Stimulated activated CD8-positive, alpha-beta memory T cell treated with anti-CD3 and anti-CD28 coated beads, Interleukin-4, amount 100 ng/mL, for 24 hours (primary cell): ENCODE measurements at regions not wholly inside any gene's neighbourhood (a gene's known extent, or its start where the extent isn't known, plus 50 kb on each side); places are given as distances from the start of the nearest gene placed in this dataset.
"Not testable (repeated sequence)": the region's sequence is repeated elsewhere in the genome, so short reads cannot be mapped to it uniquely, and the experiment has no call there.

Experiments
- DNase-seq: peaks from one replicate; pipeline ENCODE4 v3.0.0-alpha.2; 2020; ENCODE audit warnings: low read depth

DNA sequence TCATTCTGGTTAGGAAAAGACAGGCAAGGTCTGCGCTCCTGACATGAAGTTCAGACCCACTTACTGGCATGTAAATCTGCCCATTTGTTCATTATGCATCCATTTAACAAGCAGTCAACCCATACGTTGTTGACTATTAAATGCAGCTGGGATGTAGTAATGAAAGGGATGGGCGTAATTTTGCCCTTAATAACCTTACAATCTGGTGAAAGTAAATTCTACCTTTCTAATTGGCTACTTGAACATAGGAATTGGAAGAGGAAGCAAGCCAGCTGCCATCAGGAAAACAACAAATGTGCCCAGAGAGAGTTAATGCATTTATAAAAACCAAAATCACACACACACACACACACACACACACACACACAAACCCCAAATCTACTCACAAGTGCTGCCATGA, 170.2 kb upstream of the PITRM1 start:
- no peak for DNase-seq

DNA sequence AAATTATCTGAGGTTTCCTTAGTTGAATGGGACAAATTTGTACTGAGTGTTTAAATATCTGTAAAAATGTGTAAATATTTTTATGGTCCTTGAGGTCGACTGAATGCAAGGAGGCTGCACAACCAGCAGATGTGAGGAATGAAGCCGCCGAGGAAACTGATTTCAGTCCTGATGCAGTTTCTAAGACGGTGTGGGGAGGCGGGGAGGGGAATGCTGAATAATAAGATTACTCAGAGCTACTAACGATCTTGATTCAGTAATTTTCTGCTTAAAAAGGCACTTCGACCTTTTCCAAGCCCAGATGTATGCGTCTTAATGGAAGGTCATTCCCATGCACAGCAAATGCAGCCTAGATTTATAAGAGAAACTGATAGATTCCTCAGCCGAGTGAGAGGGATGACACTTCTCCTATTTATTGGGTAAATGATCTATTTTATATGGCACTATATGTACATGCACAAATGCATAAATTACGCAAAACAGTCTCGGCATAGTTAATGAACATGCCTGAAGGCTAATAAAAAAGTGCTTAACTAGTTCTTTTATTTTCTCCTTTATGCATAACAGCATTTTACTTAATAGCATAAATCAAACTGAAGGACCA, 167.6 kb upstream of the PITRM1 start:
- DNase-seq: no peak

- no peak for DNase-seq
Observed at GRCh38 chr10:3339531-3339950, 167.0 kb upstream of the PITRM1 start.

DNA sequence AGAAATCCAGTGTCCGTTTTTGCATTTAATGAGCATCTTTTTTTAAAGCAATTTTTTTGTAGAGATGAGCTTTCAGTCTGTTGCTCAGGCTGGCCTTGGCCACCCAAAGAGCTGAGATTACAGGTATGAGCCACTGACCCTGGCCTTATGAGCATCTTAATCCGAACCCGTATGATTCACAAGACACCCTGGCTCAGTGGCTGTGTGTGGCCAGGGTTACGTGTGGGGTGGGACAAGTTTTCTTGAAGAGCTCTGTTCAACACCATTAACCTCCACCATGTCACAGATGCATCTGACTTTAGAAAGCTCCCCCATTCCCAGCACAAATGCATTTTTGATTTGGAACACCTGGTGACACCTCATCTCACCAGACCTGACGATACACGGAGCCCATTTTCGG, 166.5 kb upstream of the PITRM1 start:
- DNase-seq: no peak

GRCh38 chr10:3337741-3338140, 165.2 kb upstream of the PITRM1 start:
- DNase-seq: no peak

DNA sequence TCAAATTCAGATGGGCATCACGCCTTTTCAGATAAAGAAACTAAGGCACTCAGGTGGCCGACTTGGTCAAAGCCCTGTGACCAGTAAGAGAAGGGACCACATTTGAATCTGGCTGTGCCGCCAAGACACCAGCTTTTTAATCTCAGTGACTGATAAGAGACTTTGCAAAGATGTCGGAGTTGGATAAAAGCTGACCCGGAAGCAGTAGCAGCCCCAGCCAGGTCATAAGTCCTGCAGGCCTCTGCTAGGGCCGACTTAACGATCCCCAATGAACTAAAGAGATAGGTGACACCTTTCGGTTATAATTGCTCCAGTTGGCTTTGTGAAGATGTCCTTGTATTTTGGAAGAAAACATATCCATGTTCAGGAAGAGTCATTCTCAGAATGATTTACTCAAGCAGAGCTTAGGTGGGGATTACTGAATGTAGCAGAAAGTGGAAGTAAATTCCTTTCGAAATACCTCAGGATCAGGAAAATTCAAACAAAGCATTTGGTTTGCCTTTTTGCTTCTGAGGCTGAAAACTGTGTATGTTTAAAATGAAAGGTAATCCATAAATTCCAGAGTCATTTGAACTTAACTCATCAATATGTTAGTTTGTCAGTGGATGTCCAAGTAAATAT, 164.2 kb upstream of the PITRM1 start:
- no peak for DNase-seq

GRCh38 chr10:3333426-3333825, 160.8 kb upstream of the PITRM1 start:
- DNase-seq: no peak

GRCh38 chr10:3331690-3332230, 159.2 kb upstream of the PITRM1 start:
- DNase-seq: no peak

GRCh38 chr10:3331187-3331586, 158.6 kb upstream of the PITRM1 start:
- DNase-seq: no peak

GRCh38 chr10:3330663-3331062, 158.1 kb upstream of the PITRM1 start:
- no peak for DNase-seq

DNA sequence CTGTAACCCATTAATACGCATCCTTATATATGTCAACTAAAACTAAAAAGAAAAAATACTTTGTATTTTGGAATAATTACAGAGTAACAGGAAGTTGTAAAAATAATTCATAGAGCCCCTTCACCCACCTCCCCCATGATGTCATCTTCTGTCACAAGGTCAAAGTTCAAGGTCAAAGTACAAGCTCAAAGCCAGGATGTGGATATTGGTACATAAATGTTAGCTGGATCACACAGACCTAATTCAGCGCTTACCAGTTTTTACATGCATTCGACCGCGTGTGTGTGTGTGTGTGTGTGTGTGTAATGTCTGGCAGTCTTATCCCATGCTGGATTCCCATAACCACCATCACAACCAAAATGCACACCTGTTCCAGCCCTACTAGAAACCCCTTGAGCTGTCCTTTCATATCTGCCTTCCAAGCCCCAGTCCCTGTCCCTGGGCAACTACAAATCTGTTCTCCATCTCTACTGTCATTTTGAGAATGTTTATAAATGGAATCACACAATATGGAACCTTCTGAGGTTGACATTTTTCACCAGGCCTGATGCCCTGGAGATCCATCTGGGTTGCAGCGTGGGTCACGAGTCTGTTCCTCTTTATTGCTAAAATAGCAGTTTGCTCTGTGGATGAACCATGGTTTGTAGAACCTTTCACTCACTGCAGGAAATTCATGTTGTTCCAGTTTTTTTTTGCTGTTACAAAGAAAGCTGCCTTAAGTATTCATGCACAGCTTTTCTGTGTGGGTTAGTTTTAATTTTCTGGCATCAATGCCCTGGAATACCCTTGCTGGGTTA, 153.6 kb upstream of the PITRM1 start:
- DNase-seq: no peak

- DNase-seq: no peak
Observed at GRCh38 chr10:3324612-3325038, 152.0 kb upstream of the PITRM1 start.

GRCh38 chr10:3323865-3324498, 151.4 kb upstream of the PITRM1 start:
- DNase-seq: no peak

- DNase-seq: no peak
Observed at GRCh38 chr10:3321123-3321522, 148.5 kb upstream of the PITRM1 start.

DNA sequence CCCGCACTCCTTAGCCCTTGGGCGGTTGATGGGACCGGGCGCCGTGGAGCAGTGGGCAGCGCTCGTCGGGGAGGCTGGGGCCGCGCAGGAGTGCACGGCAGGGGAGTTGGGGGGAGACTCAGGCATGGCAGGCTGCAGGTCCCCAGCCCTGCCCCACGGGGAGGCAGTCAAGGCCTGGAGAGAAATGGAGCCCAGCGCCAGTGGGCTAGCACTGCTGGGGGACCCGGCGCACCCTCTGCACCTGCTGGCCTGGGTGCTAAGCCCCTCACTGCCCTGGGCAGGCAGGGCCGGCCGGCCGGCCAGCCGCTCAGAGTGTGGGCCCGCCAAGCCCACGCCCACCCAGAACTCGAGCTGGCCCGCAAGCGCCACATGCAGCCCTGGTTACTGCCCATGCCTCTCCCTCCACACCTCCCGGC, 147.2 kb upstream of the PITRM1 start:
- no peak for DNase-seq

DNA sequence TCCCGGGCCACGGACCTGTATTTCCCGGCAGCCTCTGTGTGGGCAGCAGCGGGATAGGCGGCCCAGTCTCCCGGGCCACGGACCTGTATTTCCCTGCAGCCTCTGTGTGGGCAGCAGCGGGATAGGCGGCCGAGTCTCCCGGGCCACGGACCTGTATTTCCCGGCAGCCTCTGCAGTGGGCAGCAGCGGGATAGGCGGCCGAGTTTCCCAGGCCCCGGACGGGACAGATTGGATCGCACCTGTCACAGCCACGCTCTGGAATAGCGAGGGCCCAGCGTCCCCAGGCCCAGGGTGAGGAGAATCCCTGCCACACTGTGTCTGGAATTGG, 145.9 kb upstream of the PITRM1 start:
- not testable (repeated sequence) for DNase-seq

GRCh38 chr10:3317553-3318479, 145.2 kb upstream of the PITRM1 start:
- not testable (repeated sequence) for DNase-seq

DNA sequence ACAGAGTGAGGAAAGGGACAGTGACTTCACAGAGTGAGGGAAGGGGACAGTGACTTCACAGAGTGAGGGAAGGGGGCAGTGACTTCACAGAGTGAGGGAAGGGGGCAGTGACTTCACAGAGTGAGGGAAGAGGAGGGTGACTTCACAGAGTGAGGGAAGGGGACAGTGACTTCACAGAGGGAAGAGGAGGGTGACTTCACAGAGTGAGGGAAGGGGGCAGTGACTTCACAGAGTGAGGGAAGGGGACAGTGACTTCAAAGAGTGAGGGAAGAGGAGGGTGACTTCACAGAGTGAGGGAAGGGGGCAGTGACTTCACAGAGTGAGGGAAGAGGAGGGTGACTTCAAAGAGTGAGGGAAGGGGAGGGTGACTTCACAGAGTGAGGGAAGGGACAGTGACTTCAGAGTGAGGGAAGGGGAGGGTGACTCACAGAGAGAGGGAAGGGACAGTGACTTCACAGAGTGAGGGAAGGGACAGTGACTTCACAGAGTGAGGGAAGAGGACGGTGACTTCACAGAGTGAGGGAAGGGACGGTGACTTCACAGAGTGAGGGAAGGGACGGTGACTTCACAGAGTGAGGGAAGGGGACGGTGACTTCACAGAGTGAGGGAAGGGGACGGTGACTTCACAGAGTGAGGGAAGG, 142.0 kb upstream of the PITRM1 start:
- DNase-seq: not testable (repeated sequence)

DNA sequence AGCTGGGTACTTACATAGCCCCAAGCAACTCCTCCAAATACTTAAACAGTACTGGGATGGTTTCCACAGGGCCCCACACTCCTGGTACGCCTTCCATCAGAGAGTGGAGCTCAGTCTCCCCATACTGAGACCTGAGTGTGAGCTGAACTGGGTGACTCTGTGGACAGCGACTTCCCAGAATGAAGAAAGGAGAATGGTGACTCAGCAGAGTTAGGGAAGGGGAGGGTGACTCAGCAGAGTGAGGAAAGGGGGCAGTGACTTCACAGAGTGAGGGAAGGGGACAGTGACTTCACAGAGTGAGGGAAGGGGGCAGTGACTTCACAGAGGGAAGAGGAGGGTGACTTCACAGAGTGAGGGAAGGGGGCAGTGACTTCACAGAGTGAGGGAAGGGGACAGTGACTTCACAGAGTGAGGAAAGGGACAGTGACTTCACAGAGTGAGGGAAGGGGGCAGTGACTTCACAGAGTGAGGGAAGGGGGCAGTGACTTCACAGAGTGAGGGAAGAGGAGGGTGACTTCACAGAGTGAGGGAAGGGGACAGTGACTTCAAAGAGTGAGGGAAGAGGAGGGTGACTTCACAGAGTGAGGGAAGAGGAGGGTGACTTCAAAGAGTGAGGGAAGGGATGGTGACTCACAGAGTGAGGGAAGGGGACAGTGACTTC, 141.3 kb upstream of the PITRM1 start:
- DNase-seq: not testable (repeated sequence)

DNA sequence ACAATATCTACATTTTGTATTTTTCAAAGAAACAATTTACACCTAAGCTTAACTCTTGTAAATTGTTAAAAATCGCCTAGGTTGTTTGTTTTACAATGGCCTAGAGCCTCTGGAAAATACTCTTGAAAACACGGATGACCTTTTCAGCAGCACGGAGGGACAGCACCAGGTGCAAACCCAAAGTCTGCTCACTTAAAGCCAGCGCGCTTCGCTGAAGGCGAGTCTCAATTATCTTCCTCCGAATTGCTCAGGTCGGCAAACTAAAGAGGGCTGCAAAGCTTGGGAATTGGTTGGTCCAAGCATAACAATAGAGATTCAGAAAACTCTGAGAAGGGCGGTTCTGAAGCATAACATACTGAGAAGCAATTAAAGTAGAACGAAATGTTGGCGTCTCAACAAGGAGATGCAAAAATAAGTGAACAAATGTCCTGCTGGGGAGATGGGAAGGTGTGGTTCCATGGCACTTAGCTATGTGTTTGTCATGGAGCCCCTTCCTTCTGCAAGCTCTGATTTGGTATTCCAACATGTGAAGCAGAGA, 139.9 kb upstream of the PITRM1 start:
- DNase-seq: no peak
